HepG2 (cell line): ENCODE measurements at regions not wholly inside any gene's neighbourhood (a gene's known extent, or its start where the extent isn't known, plus 50 kb on each side); places are given as distances from the start of the nearest gene placed in this dataset.

Source experiments
- ATAC-seq: fragments of 200-7000 bp; cut with Tn5 transposase; 3 replicates; pipeline ENCODE4 v1.9.1; 2020; ENCODE audit warnings: mild to moderate bottlenecking, moderate library complexity
- BruUV-seq: library from RNA; stranded (reverse); fragments of 400-500 nt; replicated peaks from 2 replicates; lab custom pipeline; 2021; lab: Mats Ljungman, UMichigan
- CTCF ChIA-PET: fragments of 300-600 bp; formaldehyde crosslinking; extraction: SDS; loops from one replicate; lab custom pipeline; 2021; ENCODE audit warnings: low total read pairs, inconsistent platforms, low intra/inter-chr PET ratio; lab: Yijun Ruan, JAX
- POLR2A ChIA-PET: fragments of 350-600 bp; sonication (Branson Sonifier 250); formaldehyde crosslinking; loops from one replicate; lab custom pipeline; 2020; ENCODE audit warnings: antibody characterized with exemption, inconsistent platforms; lab: Yijun Ruan, JAX
- DNase-seq: peaks from one replicate; pipeline ENCODE4 v3.0.0-alpha.2; 2015; ENCODE audit warnings: low spot score
- FAIRE-seq: peaks from 3 replicates; lab custom pipeline; 2011; peaks lifted over from hg19 to GRCh38; lab: Jason Lieb, UNC
- H2AFZ ChIP-seq: one replicate; pipeline ENCODE4 v1.6.1; 2011; ENCODE audit warnings: low read length, inconsistent platforms
- H3K27ac ChIP-seq: fragments of 300-600 bp; 3 replicates; pipeline ENCODE4 v1.8.0; 2011; ENCODE audit warnings: mixed run types, mild to moderate bottlenecking, mixed read lengths, low read length, inconsistent platforms; ENCODE audit not compliant: insufficient read depth; ENCODE audit errors: extremely low read length
- H3K27me3 ChIP-seq, 2 experiments: fragments of 200-600 bp in 1 of 2; 2 replicates in 1 of 2; 3 replicates in 1 of 2; pipeline versions ENCODE4 v1.6.0 to v1.8.0; 2011; ENCODE audit warnings: low read length in 2 of 2, mild to moderate bottlenecking in 2 of 2, moderate library complexity in 2 of 2, inconsistent platforms in 1 of 2; ENCODE audit not compliant: insufficient read depth in 2 of 2, control insufficient read depth in 1 of 2
- H3K36me3 ChIP-seq, 2 experiments: fragments of 200-600 bp in 1 of 2; replicated peaks in 1 of 2; 2 replicates in 1 of 2; 3 replicates in 1 of 2; pipeline versions ENCODE4 v1.5.1 to v1.8.0; 2011; ENCODE audit warnings: low read length in 2 of 2, inconsistent platforms in 1 of 2; ENCODE audit not compliant: insufficient read depth in 2 of 2, control insufficient read depth in 1 of 2
- H3K4me1 ChIP-seq: 2 replicates; pipeline ENCODE4 v1.5.1; 2012; ENCODE audit warnings: low read length, inconsistent platforms; ENCODE audit not compliant: insufficient read depth
- H3K4me2 ChIP-seq: 2 replicates; pipeline ENCODE4 v1.6.0; 2011; ENCODE audit warnings: low read depth, low read length, inconsistent platforms
- H3K4me3 ChIP-seq, 3 experiments: fragments of 200-600 bp in 1 of 3; sonication (generic), shearing (Covaris generic) in 1 of 3; replicated peaks in 1 of 3; 2 replicates each; pipeline ENCODE4 v1.5.1; 2011 to 2016; ENCODE audit warnings: low read length in 3 of 3, inconsistent platforms in 2 of 3, low read depth in 2 of 3, mild to moderate bottlenecking in 2 of 3, control low read depth in 1 of 3, mixed read lengths in 1 of 3; ENCODE audit not compliant: insufficient read depth in 1 of 3
- H3K79me2 ChIP-seq: one replicate; pipeline ENCODE4 v1.6.1; 2011; ENCODE audit warnings: low read length, inconsistent platforms; ENCODE audit not compliant: insufficient read depth
- H3K9ac ChIP-seq: 2 replicates; pipeline ENCODE4 v1.6.0; 2011; ENCODE audit warnings: mild to moderate bottlenecking, low read depth, low read length, inconsistent platforms; ENCODE audit not compliant: insufficient read depth
- H3K9me3 ChIP-seq: 2 replicates; pipeline ENCODE4 v1.5.1; 2012; ENCODE audit warnings: mild to moderate bottlenecking, low read length
- H4K20me1 ChIP-seq: 2 replicates; pipeline ENCODE4 v1.6.0; 2011; ENCODE audit warnings: inconsistent platforms, mild to moderate bottlenecking, low read length, moderate library complexity; ENCODE audit not compliant: insufficient read depth
- ASH2L ChIP-seq: fragments of 300-600, 200-600 bp; sonication (generic); IDR thresholded peaks from 2 replicates; pipeline ENCODE4 v1.7.0; 2017; ENCODE audit warnings: low read depth, mild to moderate bottlenecking, moderate library complexity, mixed read lengths, low read length; ENCODE audit not compliant: insufficient read length
- ELF1 ChIP-seq: sonication (generic); formaldehyde crosslinking; IDR thresholded peaks from 2 replicates; pipeline ENCODE4 v1.4.0; 2020; ENCODE audit warnings: missing genetic modification reagents
- FOXA3 ChIP-seq: IDR thresholded peaks from 2 replicates; pipeline ENCODE4 v1.6.1; 2016; ENCODE audit warnings: missing genetic modification reagents, missing compliant biosample characterization
- HHEX ChIP-seq: IDR thresholded peaks from 2 replicates; pipeline ENCODE4 v1.6.1; 2016; ENCODE audit warnings: control low read depth
- MAZ ChIP-seq, 2 experiments: sonication (generic) in 1 of 2; formaldehyde crosslinking in 1 of 2; IDR thresholded peaks; 2 replicates each; pipeline versions ENCODE4 v1.5.0 to v1.6.1; 2012 to 2020; ENCODE audit warnings: low read depth in 2 of 2, mild to moderate bottlenecking in 2 of 2, borderline replicate concordance in 1 of 2, improper control_type of control experiment in 1 of 2, low read length in 1 of 2, missing genetic modification reagents in 1 of 2, moderate library complexity in 1 of 2
- NFIB ChIP-seq: sonication (generic); formaldehyde crosslinking; IDR thresholded peaks from 2 replicates; pipeline ENCODE4 v1.9.0; 2021; ENCODE audit warnings: missing genetic modification reagents, mild to moderate bottlenecking, borderline replicate concordance
- NFKBIZ ChIP-seq: IDR thresholded peaks from 2 replicates; pipeline ENCODE4 v1.6.1; 2018; ENCODE audit warnings: missing genetic modification reagents, missing compliant biosample characterization
- ONECUT2 ChIP-seq: sonication (generic); formaldehyde crosslinking; IDR thresholded peaks from 2 replicates; pipeline ENCODE4 v1.4.0; 2020; ENCODE audit warnings: missing genetic modification reagents
- PRMT3 ChIP-seq: sonication (generic); formaldehyde crosslinking; IDR thresholded peaks from 2 replicates; pipeline ENCODE4 v1.8.1; 2022; ENCODE audit warnings: low read depth, mild to moderate bottlenecking, moderate library complexity, missing genetic modification reagents, borderline replicate concordance
- ZNF225 ChIP-seq: sonication (generic); formaldehyde crosslinking; IDR thresholded peaks from 2 replicates; pipeline ENCODE4 v1.4.0; 2020; ENCODE audit warnings: mild to moderate bottlenecking, missing genetic modification reagents
- ZNF264 ChIP-seq: sonication (generic); formaldehyde crosslinking; IDR thresholded peaks from 2 replicates; pipeline ENCODE4 v1.4.0; 2020; ENCODE audit warnings: missing genetic modification reagents
- ZNF280D ChIP-seq: sonication (generic); formaldehyde crosslinking; IDR thresholded peaks from 2 replicates; pipeline ENCODE4 v1.5.1; 2020; ENCODE audit warnings: mild to moderate bottlenecking, missing genetic modification reagents
- ZNF496 ChIP-seq: sonication (generic); formaldehyde crosslinking; IDR thresholded peaks from 2 replicates; pipeline ENCODE4 v1.8.1; 2023; ENCODE audit warnings: mild to moderate bottlenecking, moderate library complexity, missing genetic modification reagents; ENCODE audit not compliant: insufficient replicate concordance
- WGBS: methylation state at CpG from one replicate; pipeline ENCODE4 v1.1.6; 2017; ENCODE audit warnings: low lambda C conversion rate; 5-methylcytosine and 5-hydroxymethylcytosine counted together
- in situ Hi-C: cut with HindIII; loops from 2 replicates; pipeline ENCODE4 v1.10.0; 2017; ENCODE audit warnings: low pct_unique_long_range_greater_than_20kb; ENCODE audit not compliant: extremely low pct_ligation_motif_present
- intact Hi-C: fragments of 100-400 bp; cut with micrococcal nuclease; formaldehyde crosslinking; loops from one replicate; pipeline ENCODE4 v1.10.0; 2022; ENCODE audit not compliant: unreplicated experiment

DNA sequence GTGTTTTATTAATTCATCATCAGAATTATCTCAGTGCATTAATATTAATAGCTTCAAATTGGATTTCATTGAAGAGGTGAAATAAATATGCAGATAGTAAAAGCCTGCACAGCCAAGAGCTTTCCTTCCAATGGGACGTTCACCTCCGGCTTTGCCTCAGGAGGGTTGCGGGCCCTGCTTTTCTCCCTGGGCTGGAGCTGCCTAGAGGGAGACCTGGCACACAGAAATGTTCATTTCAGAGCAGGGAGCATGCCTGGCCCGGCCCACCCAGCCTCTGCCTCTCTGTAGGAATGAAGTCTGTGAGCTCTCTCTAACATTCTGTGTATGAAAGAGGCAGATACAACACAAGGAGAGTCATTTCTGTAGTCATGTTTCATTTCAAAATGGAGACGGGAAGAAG, 100.4 kb upstream of the IRX2 start (continued):
- no peak for TF ChIP-seq ZNF264 (CRISPR knock-in tag)
- TF ChIP-seq ZNF225 = no peak
- TF ChIP-seq MAZ (IDR thresholded peaks at IDR 0.05; ENCODE audit: borderline replicate concordance, low read depth, low read length) = no peak
- no peak for TF ChIP-seq MAZ (CRISPR knock-in tag; IDR thresholded peaks at IDR 0.05; ENCODE audit: low read depth)
- no peak for TF ChIP-seq PRMT3 (CRISPR knock-in tag)

- TF ChIP-seq FOXA3 (no peak), ASH2L (no peak), ELF1 (no peak), ZNF496 (CRISPR knock-in tag) (no peak), NFIB (CRISPR knock-in tag) (no peak), NFKBIZ (CRISPR knock-in tag) (no peak), ZNF280D (CRISPR knock-in tag) (no peak), HHEX (CRISPR knock-in tag) (no peak), ONECUT2 (CRISPR knock-in tag) (no peak)
- H3K9ac ChIP-seq = no peak overlapping the region
- no peak overlapping the region for H2AFZ ChIP-seq
- no peak overlapping the region for H3K4me3 ChIP-seq
- in situ Hi-C loops (no loop called here), intact Hi-C loops (no loop called here)
- H3K27ac ChIP-seq = no peak overlapping the region
- H3K36me3 ChIP-seq = no peaks in the 10 kb centered on the region
- DNase-seq = no peak
- no peak for ATAC-seq
- no peak for FAIRE-seq
- H3K4me2 ChIP-seq = no peak overlapping the region
- POLR2A ChIA-PET = no interaction called here
- WGBS = 2% methylated on average over 6 of the region's 6 CpGs
- no peaks in the 10 kb centered on the region for H3K9me3 ChIP-seq
- H3K4me1 ChIP-seq = no peaks in the 10 kb centered on the region
- BruUV-seq = no TSS peak
- H3K79me2 ChIP-seq = no peaks in the 10 kb centered on the region
- peaks cover 0 to 9% of the 10 kb centered on the region in 2 experiments; a peak in 2 of 5 replicates for H3K27me3 ChIP-seq
- CTCF ChIA-PET = no interaction called here
- H4K20me1 ChIP-seq = no peaks in the 10 kb centered on the region
These were observed 98.0 kb upstream of the IRX2 start for GRCh38 chr5:2849429-2849828.
